ENCODE measurements at regions not wholly inside any gene's neighbourhood (a gene's known extent, or its start where the extent isn't known, plus 50 kb on each side); places are given as distances from the start of the nearest gene placed in this dataset.

- Histone ChIP-seq H2AFZ (ENCODE audit: low read length) (no peak overlapping the region), H3K9ac (ENCODE audit: insufficient read depth, low read length) (no peak overlapping the region), H3K4me1 (ENCODE audit: control insufficient read depth, extremely low read depth, insufficient read depth, low read length) (no peaks in the 10 kb centered on the region), H3K4me2 (ENCODE audit: extremely low read depth, insufficient read depth, low read length) (no peak overlapping the region), H3K79me2 (ENCODE audit: control insufficient read depth, insufficient read depth, low read length) (no peaks in the 10 kb centered on the region), H3K4me3 (replicated peaks in 1 of 4; ENCODE audit: control extremely low read depth in 1 of 4, insufficient read depth in 1 of 4, low read depth in 3 of 4, low read length in 4 of 4) (no peak overlapping the region), H4K20me1 (ENCODE audit: control insufficient read depth, extremely low read depth, insufficient read depth, low read length) (no peaks in the 10 kb centered on the region), H3K27ac (ENCODE audit: insufficient read depth, low read length) (no peak overlapping the region), H3K36me3 (ENCODE audit: control insufficient read depth, insufficient read depth, low read length) (no peaks in the 10 kb centered on the region), H3K9me3 (ENCODE audit: control insufficient read depth, insufficient read depth, low read depth, low read length) (no peaks in the 10 kb centered on the region), H3K27me3 (ENCODE audit: control insufficient read depth, insufficient read depth, low read length) (no peaks in the 10 kb centered on the region)
- DNase-seq (ENCODE audit: low read depth in 2 of 2): no peak
- TF ChIP-seq EZH2 (IDR thresholded peaks at IDR 0.05; ENCODE audit: low read length, missing control alignments) (no peak), CTCF (conservative IDR thresholded peaks at IDR 0.05 in 1 of 2, IDR thresholded peaks at IDR 0.05 in 1 of 2; ENCODE audit: low read depth in 1 of 2, low read length in 2 of 2) (no peak)
Observed at GRCh38 chr4:185895351-185895750, 83.4 kb upstream of the SORBS2 start.

GRCh38 chr4:185895866-185896265, 83.9 kb upstream of the SORBS2 start:
- DNase-seq (ENCODE audit: low read depth in 2 of 2): peak in 1 of 2 donors; percentile 20
- no peaks in the 10 kb centered on the region for H3K79me2 ChIP-seq (ENCODE audit: control insufficient read depth, insufficient read depth, low read length)

GRCh38 chr4:185896817-185897488, 85.0 kb upstream of the SORBS2 start:
- no peak for TF ChIP-seq CTCF (conservative IDR thresholded peaks at IDR 0.05 in 1 of 2, IDR thresholded peaks at IDR 0.05 in 1 of 2; ENCODE audit: low read depth in 1 of 2, low read length in 2 of 2)
- no peak for TF ChIP-seq EZH2 (IDR thresholded peaks at IDR 0.05; ENCODE audit: low read length, missing control alignments)
- no peak overlapping the region for H3K27ac ChIP-seq (ENCODE audit: insufficient read depth, low read length)
- no peak overlapping the region for H3K4me3 ChIP-seq (replicated peaks in 1 of 4; ENCODE audit: control extremely low read depth in 1 of 4, insufficient read depth in 1 of 4, low read depth in 3 of 4, low read length in 4 of 4)
- no peaks in the 10 kb centered on the region for H3K36me3 ChIP-seq (ENCODE audit: control insufficient read depth, insufficient read depth, low read length)
- no peaks in the 10 kb centered on the region for H3K27me3 ChIP-seq (ENCODE audit: control insufficient read depth, insufficient read depth, low read length)
- no peak overlapping the region for H2AFZ ChIP-seq (ENCODE audit: low read length)
- H3K4me1 ChIP-seq (ENCODE audit: control insufficient read depth, extremely low read depth, insufficient read depth, low read length): no peaks in the 10 kb centered on the region
- no peak overlapping the region for H3K9ac ChIP-seq (ENCODE audit: insufficient read depth, low read length)
- no peaks in the 10 kb centered on the region for H4K20me1 ChIP-seq (ENCODE audit: control insufficient read depth, extremely low read depth, insufficient read depth, low read length)
- H3K4me2 ChIP-seq (ENCODE audit: extremely low read depth, insufficient read depth, low read length): no peak overlapping the region
- no peaks in the 10 kb centered on the region for H3K9me3 ChIP-seq (ENCODE audit: control insufficient read depth, insufficient read depth, low read depth, low read length)
- no peak for DNase-seq (ENCODE audit: low read depth in 2 of 2)
- H3K79me2 ChIP-seq (ENCODE audit: control insufficient read depth, insufficient read depth, low read length): no peaks in the 10 kb centered on the region

More at GRCh38 chr4:185895866-185896265, 83.9 kb upstream of the SORBS2 start:
- Histone ChIP-seq H3K4me1 (ENCODE audit: control insufficient read depth, extremely low read depth, insufficient read depth, low read length) (no peaks in the 10 kb centered on the region), H3K9me3 (ENCODE audit: control insufficient read depth, insufficient read depth, low read depth, low read length) (no peaks in the 10 kb centered on the region), H3K27ac (ENCODE audit: insufficient read depth, low read length) (no peak overlapping the region), H3K4me3 (replicated peaks in 1 of 4; ENCODE audit: control extremely low read depth in 1 of 4, insufficient read depth in 1 of 4, low read depth in 3 of 4, low read length in 4 of 4) (no peak overlapping the region), H2AFZ (ENCODE audit: low read length) (no peak overlapping the region), H3K27me3 (ENCODE audit: control insufficient read depth, insufficient read depth, low read length) (no peaks in the 10 kb centered on the region), H4K20me1 (ENCODE audit: control insufficient read depth, extremely low read depth, insufficient read depth, low read length) (no peaks in the 10 kb centered on the region), H3K4me2 (ENCODE audit: extremely low read depth, insufficient read depth, low read length) (no peak overlapping the region), H3K36me3 (ENCODE audit: control insufficient read depth, insufficient read depth, low read length) (no peaks in the 10 kb centered on the region), H3K9ac (ENCODE audit: insufficient read depth, low read length) (no peak overlapping the region)
- TF ChIP-seq EZH2 (IDR thresholded peaks at IDR 0.05; ENCODE audit: low read length, missing control alignments): no peak
- no peak for TF ChIP-seq CTCF (conservative IDR thresholded peaks at IDR 0.05 in 1 of 2, IDR thresholded peaks at IDR 0.05 in 1 of 2; ENCODE audit: low read depth in 1 of 2, low read length in 2 of 2)

Data from fibroblast of lung (primary cell).